ENCODE measurements at regions not wholly inside any gene's neighbourhood (a gene's known extent, or its start where the extent isn't known, plus 50 kb on each side); places are given as distances from the start of the nearest gene placed in this dataset.

- 14 to 55% methylated on average over 1 of the region's 1 CpG for WGBS, 2 donors
- no peaks in the 10 kb centered on the region for H3K27me3 ChIP-seq
- H3K9me3 ChIP-seq: no peaks in the 10 kb centered on the region
- H3K36me3 ChIP-seq: no peaks in the 10 kb centered on the region
- peaks cover 0 to 18% (median 0%) of the 10 kb centered on the region in 3 donors for H3K4me1 ChIP-seq
- no peak for TF ChIP-seq CTCF (IDR thresholded peaks at IDR 0.05)
- no peak for TF ChIP-seq POLR2A (IDR thresholded peaks at IDR 0.05)
- intact Hi-C loops (cut with DNase I): no loop called here
- no peak overlapping the region for H3K4me3 ChIP-seq
- no peak for DNase-seq
- peak overlapping the region in 2 of 4 donors; percentile 37 to 70 for H3K27ac ChIP-seq
These were observed 349.2 kb upstream of the MCTP2 start for GRCh38 chr15:93882141-93882540.

- H3K4me3 ChIP-seq: no peak overlapping the region
- H3K36me3 ChIP-seq: no peaks in the 10 kb centered on the region
- H3K9me3 ChIP-seq: no peaks in the 10 kb centered on the region
- no peak for DNase-seq
- H3K27me3 ChIP-seq: no peaks in the 10 kb centered on the region
- TF ChIP-seq POLR2A (IDR thresholded peaks at IDR 0.05) (no peak), CTCF (IDR thresholded peaks at IDR 0.05) (no peak)
- H3K4me1 ChIP-seq: peaks cover 0 to 18% (median 0%) of the 10 kb centered on the region in 3 donors
- H3K27ac ChIP-seq: peak overlapping the region in 2 of 4 donors; percentile 37 to 70
- intact Hi-C loops (cut with DNase I): no loop called here
These were observed 350.1 kb upstream of the MCTP2 start for GRCh38 chr15:93881310-93881709.

- Histone ChIP-seq H3K27ac (no peak overlapping the region), H3K27me3 (no peaks in the 10 kb centered on the region), H3K9me3 (no peaks in the 10 kb centered on the region), H3K36me3 (no peaks in the 10 kb centered on the region), H3K4me3 (no peak overlapping the region), H3K4me1 (peaks cover 0 to 18% (median 0%) of the 10 kb centered on the region in 3 donors)
- intact Hi-C loops (cut with DNase I): no loop called here
- TF ChIP-seq CTCF (IDR thresholded peaks at IDR 0.05): no peak
- no peak for TF ChIP-seq POLR2A (IDR thresholded peaks at IDR 0.05)
- WGBS, 2 donors: 83% methylated on average over 1 of the region's 1 CpG
- no peak for DNase-seq
These were observed 351.0 kb upstream of the MCTP2 start for GRCh38 chr15:93880358-93880757.

GRCh38 chr15:93870583-93870982 lies 360.8 kb upstream of the MCTP2 start:
- intact Hi-C loops (cut with DNase I): no loop called here
- Histone ChIP-seq H3K27me3 (no peaks in the 10 kb centered on the region), H3K4me1 (peaks cover 0 to 15% (median 5%) of the 10 kb centered on the region in 3 donors), H3K27ac (no peak overlapping the region), H3K4me3 (no peak overlapping the region), H3K9me3 (no peaks in the 10 kb centered on the region), H3K36me3 (no peaks in the 10 kb centered on the region)
- DNase-seq: no peak
- 65 to 94% methylated on average over 2 of the region's 2 CpGs for WGBS, 2 donors
- TF ChIP-seq POLR2A (IDR thresholded peaks at IDR 0.05) (no peak), CTCF (IDR thresholded peaks at IDR 0.05) (no peak)

GRCh38 chr15:93866948-93867347 lies 364.4 kb upstream of the MCTP2 start:
- H3K4me3 ChIP-seq: no peak overlapping the region
- no peaks in the 10 kb centered on the region for H3K9me3 ChIP-seq
- H3K27me3 ChIP-seq: no peaks in the 10 kb centered on the region
- DNase-seq: no peak
- TF ChIP-seq POLR2A (IDR thresholded peaks at IDR 0.05) (no peak), CTCF (IDR thresholded peaks at IDR 0.05) (no peak)
- intact Hi-C loops (cut with DNase I): no loop called here
- peak overlapping the region in 2 of 4 donors; percentile 4 to 42 for H3K27ac ChIP-seq
- H3K36me3 ChIP-seq: no peaks in the 10 kb centered on the region
- 35 to 40% methylated on average over 1 of the region's 1 CpG for WGBS, 2 donors
- peaks cover 0 to 29% (median 5%) of the 10 kb centered on the region in 3 donors for H3K4me1 ChIP-seq
